Right renal pelvis (tissue), 4 donors: ENCODE measurements at regions not wholly inside any gene's neighbourhood (a gene's known extent, or its start where the extent isn't known, plus 50 kb on each side); places are given as distances from the start of the nearest gene placed in this dataset.
A peak's percentile ranks its signal among the peaks of the same experiment; 100 is the strongest.

Source experiments
- DNase-seq, 4 donors: peaks; one replicate each; pipeline ENCODE4 v3.0.0-alpha.2; 2013; ENCODE audit warnings: low read depth in 4 of 4, low spot score in 3 of 4, missing footprints in 1 of 4

DNA sequence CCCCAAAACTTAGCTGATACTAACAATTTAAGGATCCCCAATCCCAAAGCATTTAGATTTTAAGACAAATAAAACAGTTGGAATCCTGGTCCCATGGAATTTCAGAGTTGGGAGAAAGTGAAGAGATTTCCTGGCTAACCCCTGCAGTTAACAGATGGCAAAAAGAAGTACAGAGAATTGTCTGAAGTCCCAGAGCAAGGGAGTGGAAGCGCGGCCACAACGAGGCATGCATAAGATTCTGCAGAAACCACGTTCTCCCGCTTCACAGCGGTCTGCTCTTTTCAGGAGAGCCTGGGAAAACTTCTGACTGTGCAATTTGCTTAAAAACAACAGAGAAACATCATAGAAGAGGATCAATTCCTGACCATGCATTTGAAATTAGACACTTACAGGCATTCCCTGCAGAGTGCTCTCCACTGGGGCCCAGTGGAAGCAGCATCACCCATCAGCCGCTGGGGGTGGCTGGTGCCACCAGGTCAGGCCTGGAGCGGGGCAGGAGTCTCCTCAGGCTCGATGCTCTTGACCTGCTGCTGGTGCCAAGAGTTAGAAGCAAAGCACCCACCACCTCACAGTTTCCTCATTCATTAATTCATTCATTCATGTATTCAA, 226.7 kb upstream of the POU3F1 start:
- DNase-seq, result no peak

DNA sequence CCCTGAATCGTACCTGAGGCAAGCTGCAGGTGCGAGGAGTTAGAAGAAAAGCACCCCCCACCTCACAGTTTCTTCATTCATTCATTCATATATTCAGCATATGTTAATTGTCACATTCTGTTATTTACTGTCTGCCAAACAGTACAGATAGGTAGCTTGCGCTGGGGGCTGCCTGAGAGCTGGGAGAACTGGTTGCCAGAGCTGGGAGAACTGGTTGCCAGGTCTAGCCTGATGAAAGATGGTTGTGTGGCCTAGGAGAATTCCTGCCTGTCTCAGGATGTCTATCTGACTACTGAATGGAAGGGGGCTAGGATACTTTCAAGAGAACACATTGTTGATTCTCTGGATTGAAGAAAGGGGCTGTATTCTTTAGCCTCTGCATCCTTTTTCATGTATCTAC, 225.9 kb upstream of the POU3F1 start:
- no peak for DNase-seq

DNA sequence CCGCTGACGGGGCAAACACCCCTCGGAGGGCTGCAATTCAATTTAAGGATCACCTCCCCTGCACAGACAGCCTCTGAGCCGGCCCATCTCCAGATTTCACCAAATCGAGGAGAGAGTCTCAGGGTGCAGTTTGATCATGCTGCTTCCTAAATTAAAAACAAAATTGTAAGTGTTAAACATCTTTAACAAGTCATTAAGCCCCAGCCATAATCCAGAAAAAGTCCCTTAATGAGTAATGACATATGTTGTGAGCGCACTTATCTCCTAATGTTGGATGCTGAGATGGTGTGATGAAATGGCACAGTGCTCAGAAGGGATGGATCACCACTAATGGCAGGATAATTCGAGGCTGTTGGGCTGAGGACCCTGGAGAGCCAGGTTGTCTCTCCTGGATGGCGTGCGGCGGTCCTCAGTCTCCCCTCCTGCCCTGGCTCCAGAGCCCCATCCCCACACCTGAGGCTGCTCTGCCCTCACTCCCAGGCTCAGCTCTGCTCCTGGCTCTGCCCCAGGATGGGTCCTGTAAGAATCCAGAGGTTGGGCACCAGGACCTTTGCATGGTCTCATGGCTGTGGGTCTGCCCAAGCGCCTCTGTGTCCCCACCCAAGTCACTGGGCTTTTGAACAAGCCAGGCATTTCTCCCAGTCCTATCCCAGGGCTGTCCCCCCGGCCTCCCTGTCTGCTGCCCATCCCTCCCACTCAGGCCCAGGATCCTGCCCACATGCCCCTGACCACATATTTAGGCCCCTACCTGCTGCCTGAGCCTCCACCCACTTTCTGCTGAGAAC, 224.4 kb upstream of the POU3F1 start:
- DNase-seq, result no peak

- DNase-seq, result peak in 2 of 4 donors; percentile 33 to 44
Observed at GRCh38 chr1:38269923-38270848, 223.6 kb upstream of the POU3F1 start.

GRCh38 chr1:38268226-38268625, 221.6 kb upstream of the POU3F1 start:
- no peak for DNase-seq

DNA sequence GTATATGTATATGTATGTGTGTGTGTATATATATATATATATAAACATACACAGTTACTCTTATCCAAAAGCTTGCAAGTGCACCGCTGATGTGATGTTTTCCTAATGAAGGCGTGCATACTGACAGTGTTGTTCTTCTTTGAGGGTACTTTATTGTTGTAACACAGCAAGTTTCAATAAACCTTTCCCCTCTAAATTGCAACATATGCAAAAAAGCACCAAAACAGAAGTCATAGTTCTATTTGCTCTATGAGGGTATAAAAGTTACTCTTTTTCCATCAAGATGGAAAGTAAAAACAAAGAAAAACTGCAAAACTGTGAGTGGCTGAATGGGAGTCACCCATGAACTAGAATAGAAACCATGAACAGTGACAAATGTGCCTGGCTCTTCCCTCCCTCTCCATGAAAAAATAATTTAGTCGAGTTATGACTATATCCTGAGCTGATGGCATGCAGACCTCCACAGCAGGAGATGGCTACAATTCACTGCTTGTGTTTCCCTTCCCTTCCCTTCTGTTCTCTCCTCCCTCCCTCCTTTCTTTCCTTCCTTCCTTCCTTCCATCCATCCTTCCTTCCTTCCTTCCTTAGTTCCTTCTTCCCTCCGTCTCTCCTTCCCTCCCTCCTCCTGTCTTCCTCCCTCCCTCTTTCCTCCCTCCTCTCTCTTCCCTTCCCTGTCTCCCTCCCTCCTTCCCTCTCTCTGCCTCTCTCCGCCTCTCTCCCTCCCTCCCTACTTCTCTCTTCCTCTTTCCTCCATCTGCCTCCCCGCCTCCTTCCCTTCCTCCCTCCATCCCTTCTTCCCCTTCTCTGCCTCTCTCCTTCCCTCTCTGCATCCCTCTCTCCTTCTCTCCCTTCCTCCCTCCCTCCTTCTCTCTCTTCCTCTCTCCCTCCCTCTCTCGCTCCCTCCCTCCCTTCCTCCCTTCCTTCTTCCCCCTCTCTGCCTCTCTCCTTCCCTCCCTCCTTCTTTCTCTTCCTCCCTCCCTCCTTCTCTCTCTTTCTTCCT, 220.7 kb upstream of the POU3F1 start:
- DNase-seq, result no peak

GRCh38 chr1:38266197-38266520, 219.6 kb upstream of the POU3F1 start:
- DNase-seq, result no peak

DNA sequence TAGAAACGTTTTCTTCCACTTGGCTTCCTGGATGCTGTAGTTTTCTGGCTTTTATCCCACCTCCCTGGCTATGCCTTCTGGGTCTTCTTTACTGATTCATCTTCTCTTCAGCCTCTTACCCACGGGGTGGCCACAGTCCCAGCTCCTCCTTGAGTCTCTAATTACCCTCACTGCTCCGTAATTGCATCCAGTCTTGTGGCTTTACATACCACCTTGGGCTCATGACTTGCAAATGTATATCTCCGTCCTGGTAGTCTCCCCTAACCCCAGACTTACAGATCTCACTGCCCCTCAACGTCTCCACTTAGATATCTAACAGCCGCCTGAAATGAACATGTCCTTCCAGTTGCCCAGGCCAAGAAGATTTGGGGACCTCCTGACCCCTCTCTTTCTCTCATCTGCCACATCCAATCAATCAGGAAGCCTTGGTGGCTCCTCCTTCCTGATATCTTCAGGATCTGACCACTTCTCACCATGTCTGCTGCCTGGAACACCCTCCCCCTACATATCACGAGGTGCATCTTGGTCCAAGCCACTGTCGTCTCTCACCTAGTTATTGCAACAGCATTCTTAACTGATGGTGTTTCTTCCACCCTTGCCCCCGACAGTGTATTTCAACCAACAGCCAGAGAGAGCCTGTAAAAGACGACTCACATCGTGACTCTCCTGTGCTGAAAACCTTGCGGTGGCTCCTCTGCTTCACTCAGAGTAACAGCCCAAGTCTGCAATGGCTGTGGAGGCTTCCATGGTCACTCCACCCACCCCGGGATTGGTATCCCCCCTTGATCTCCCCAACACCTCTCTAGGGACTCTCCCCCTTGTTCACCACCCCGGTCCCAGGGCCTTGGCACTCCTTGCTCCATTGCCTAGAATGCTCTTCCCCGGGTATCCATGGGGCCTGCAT, 219.0 kb upstream of the POU3F1 start:
- DNase-seq, result no peak

GRCh38 chr1:38263438-38263837, 216.8 kb upstream of the POU3F1 start:
- no peak for DNase-seq

DNA sequence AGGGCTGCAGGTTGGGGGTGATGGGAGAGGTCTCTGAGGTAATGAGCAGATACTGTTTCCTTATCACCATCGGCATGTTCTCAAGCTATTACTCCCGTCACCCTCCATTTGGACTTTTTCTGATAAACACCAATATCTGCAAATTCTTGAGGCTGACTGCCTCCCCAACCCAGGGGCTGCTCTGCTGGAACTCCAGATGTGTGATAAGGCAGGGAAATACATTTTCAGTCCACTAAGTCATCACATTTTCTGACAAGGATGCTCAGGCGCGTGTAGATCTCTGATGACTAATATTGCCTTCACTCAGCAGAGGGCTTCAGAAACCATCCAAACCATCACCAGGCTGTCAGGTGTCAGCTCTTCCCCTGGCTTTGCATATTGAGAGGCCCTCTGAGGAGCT, 215.0 kb upstream of the POU3F1 start:
- no peak for DNase-seq

- DNase-seq, result no peak
Observed at GRCh38 chr1:38258085-38258627, 211.6 kb upstream of the POU3F1 start.

- no peak for DNase-seq
Observed at GRCh38 chr1:38257374-38257773, 210.8 kb upstream of the POU3F1 start.

DNA sequence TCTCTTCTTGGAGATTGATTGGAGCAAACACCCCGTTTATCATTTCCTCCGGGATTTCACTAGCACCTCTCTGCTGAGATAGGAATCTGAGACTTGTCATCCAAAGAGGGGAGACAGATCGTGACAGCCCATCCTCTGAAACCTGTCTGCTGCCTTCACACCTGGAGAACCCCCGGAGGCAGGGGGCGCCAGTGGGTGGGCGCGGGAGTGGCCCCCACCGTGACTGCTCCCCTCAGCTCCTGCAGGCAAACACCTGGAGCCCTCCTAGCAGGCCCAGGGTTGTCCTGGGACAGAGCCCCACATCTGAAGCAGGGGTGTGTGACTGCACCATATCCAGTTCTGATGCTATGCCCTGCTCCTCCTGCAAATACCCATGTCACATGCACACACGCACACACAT, 209.5 kb upstream of the POU3F1 start:
- DNase-seq, result no peak

GRCh38 chr1:38253314-38253713, 206.7 kb upstream of the POU3F1 start:
- DNase-seq, result no peak

DNA sequence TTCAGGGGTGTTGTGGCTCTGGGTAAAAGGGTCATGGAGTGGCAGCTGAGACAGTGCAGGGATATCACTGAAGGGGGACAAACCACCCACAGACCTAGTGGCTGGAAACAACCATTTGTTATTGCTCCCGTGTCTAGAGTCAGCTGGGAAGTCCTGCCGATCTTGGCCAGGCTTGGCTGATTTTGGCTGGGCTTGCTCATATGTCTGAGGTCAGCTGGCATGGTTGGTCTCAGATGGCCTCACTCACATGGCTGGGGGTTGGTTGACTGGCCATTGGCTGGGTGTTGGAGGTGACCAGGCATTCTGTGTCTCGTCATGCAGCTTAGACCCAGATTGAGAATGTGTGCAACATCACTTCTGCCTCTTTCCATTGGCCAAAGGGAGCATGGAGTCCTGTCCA, 203.8 kb upstream of the POU3F1 start:
- DNase-seq, result no peak

DNA sequence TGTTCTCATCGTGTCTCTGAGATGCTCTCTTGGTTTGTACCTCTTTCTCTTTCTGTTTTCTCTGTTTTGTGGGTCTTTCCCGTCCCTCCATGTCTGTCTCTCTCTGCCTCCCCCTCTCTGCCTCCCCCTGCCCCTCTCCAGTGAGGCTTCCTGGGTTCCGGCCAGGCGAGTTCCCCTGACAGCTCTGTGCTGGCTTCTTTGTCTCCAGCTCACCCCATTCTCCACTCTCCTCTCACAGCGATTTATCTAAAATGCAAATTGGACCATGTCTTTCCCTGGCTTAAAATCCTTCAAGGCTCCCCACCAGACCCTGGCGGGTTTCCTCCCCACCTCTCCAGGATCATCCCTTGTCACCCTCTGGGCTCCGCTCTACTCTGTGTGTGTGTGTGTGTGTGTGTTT, 202.4 kb upstream of the POU3F1 start:
- DNase-seq, result no peak

DNA sequence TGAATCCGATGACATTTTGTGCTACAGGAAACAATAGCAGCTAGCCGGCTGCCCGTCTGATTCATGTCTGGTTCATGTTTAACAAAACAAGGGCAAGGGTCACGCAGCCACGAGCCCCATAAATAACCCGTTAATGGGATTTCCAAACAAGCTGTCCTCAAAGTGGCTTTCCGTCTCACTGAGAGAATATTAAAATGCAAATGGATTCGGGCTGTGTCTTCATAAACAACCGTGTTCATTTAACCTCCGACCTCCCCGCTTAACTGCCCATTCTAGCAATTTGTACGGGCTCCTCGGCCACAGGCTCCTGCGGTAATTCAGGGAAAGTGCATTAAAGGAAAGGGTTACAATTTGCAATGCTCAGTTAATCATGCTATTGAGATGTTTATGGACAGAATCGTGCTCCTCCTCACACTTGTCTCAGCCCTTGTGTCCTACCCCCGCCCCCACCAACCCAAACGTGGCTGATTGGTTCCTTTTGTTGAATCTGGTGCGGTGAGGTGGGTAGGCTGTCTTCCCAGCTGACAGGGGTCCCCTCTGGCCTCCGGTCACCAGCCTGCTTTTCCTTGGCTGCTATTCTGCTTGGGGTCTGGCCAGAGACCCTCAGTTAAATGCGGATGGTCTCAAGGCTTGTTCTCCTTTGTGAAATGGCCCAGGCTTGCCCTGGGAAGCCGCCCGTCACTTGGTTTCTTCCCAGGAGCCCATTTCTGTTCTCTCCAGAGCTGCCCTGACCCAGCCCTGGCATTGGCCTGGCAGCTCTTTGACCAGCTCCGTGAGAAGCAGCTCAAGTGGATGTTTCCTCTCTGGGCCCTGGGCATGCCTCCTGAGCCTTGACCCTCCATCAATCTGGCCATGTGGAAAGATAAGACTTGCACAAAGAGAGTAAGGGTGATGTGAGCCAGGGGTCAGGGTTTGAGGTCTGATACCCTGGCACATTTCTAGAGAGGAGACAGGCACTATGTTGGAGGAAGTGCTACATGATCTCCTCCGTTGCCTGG, 200.7 kb upstream of the POU3F1 start:
- DNase-seq, result peak; percentile 65 to 79 (median 72)
